Gastrocnemius medialis (tissue), 4 donors: ENCODE measurements at regions not wholly inside any gene's neighbourhood (a gene's known extent, or its start where the extent isn't known, plus 50 kb on each side); places are given as distances from the start of the nearest gene placed in this dataset.

Source experiments
- CTCF ChIP-seq, 5 experiments: fragments of 450-650 bp in 3 of 5; fragments of 200-600 bp in 2 of 5; sonication (generic) in 2 of 5; IDR thresholded peaks in 4 of 5; conservative IDR thresholded peaks in 1 of 5; 1 replicate in 4 of 5; 2 replicates in 1 of 5; pipeline ENCODE4 v1.5.1; 2016 to 2019; ENCODE audit warnings: antibody characterized with exemption in 5 of 5, mild to moderate bottlenecking in 3 of 5, moderate library complexity in 3 of 5
- POLR2A ChIP-seq, 2 donors: fragments of 450-650 bp; IDR thresholded peaks; one replicate each; pipeline ENCODE4 v1.6.1; 2017; ENCODE audit warnings: antibody characterized with exemption in 2 of 2, mild to moderate bottlenecking in 2 of 2, moderate library complexity in 2 of 2

GRCh38 chr9:109913461-109913810 lies 133.4 kb downstream of the PALM2AKAP2 start:
- TF ChIP-seq POLR2A (IDR thresholded peaks at IDR 0.05): no peak
- TF ChIP-seq CTCF (IDR thresholded peaks at IDR 0.05 in 4 of 5, conservative IDR thresholded peaks at IDR 0.05 in 1 of 5): no peak
